ENCODE measurements at regions not wholly inside any gene's neighbourhood (a gene's known extent, or its start where the extent isn't known, plus 50 kb on each side); places are given as distances from the start of the nearest gene placed in this dataset.

DNA sequence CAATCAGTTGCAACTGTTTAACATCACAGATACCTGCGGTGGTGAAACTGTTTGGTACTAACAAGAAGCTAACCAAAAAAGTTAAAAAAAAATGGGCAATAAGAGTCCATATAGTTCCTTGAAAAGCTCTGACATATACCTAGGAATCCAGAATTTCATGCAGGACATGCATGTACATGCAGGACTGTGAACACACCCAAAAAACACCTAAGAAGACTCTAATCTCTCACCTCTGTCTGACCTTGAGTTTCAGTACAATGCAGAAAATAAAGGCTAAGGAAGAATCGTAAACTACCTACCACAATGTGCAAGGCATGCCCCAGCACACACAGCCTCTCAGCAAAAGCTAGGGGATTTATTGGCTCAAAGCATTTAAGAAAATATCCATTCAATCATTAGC lies 110.7 kb upstream of the GOLGA8J start:
- no peak for DNase-seq (ENCODE audit: low read depth)
- H3K4me3 ChIP-seq (ENCODE audit: low read depth, low read length), result no peak overlapping the region
- TF ChIP-seq, protein P1, sequence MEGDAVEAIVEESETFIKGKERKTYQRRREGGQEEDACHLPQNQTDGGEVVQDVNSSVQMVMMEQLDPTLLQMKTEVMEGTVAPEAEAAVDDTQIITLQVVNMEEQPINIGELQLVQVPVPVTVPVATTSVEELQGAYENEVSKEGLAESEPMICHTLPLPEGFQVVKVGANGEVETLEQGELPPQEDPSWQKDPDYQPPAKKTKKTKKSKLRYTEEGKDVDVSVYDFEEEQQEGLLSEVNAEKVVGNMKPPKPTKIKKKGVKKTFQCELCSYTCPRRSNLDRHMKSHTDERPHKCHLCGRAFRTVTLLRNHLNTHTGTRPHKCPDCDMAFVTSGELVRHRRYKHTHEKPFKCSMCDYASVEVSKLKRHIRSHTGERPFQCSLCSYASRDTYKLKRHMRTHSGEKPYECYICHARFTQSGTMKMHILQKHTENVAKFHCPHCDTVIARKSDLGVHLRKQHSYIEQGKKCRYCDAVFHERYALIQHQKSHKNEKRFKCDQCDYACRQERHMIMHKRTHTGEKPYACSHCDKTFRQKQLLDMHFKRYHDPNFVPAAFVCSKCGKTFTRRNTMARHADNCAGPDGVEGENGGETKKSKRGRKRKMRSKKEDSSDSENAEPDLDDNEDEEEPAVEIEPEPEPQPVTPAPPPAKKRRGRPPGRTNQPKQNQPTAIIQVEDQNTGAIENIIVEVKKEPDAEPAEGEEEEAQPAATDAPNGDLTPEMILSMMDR (IDR thresholded peaks at IDR 0.05; ENCODE audit: low read depth, low read length, missing control alignments), result no peak

GRCh38 chr15:29970402-29970695 lies 112.4 kb upstream of the GOLGA8J start:
- DNase-seq (ENCODE audit: low read depth), result no peak
- TF ChIP-seq, protein P1 (IDR thresholded peaks at IDR 0.05; ENCODE audit: low read depth, low read length, missing control alignments), result no peak
- no peak overlapping the region for H3K4me3 ChIP-seq (ENCODE audit: low read depth, low read length)

DNA sequence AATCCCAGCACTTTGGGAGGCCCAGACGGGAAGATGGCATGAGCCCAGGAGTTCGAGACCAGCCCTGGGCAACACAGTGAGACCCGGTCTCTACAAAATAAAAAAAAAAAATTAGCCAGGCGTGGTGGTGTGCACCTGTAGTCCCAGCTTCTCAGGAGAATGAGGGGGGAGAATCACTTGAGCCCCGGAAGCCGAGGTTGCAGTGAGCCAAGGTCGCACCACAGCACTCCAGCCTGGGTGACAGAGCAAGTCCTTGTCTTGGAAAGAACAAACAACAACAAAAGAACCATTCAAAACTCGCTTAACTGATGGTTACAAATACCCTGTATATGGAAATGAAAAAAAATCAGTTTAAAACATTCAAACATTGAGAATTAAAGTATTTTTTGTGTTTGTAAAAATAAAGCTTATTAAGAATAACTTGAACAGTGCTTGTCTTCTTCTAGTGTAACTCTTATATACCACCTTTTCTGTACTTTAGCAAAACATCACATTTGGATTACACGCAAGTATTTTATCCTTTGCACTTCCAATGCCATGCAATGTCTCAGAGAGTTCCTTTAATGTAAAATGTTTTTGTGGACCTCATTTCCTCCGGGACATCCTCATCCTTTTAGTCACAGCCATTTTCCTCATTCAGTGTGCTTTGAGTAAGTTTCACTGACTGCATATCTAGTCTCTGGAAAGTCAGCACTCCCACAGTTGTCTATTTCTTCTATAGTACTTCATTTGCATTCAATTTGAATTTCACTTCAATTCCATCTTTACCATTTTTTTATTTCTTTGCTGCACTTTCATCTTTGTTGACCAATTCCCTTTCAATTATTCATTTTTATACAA lies 113.0 kb upstream of the GOLGA8J start:
- no peak overlapping the region for H3K4me3 ChIP-seq (ENCODE audit: low read depth, low read length)
- no peak for DNase-seq (ENCODE audit: low read depth)

DNA sequence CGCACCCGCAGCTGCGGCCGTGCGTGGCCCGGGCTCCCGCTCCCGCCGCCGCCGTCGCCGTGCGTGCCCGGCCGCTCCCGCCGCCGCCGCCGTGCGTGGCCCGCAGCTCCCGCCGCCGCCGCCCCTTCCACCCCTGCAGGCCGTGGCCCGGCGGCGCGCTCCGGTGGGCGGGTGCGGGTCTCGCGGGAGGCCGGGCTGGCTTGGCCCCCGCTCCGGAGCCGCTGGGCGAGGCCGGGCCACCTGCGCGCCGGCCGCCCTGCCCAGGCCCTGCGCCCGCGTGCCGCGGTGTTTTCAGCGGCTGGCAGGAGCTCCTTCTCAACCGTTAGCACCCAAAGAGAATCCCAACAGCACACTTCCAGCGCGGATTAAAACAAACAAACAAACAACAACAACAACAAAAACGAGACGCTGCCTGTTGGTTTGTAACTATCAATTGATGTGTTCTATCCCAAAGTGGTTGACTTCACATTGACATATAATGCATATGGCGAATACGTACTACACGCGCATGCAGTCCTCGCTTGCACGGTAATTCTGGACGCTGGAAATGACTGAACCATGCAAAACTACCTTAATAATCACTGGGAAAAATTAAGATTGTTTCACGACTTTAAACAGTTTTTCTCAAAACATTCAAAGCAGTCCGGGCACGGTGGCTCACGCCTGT lies 113.7 kb upstream of the GOLGA8J start:
- no peak overlapping the region for H3K4me3 ChIP-seq (ENCODE audit: low read depth, low read length)
- DNase-seq (ENCODE audit: low read depth), result no peak
- TF ChIP-seq, protein P1 (IDR thresholded peaks at IDR 0.05; ENCODE audit: low read depth, low read length, missing control alignments), result no peak

More for the DNA sequence above, 113.0 kb upstream of the GOLGA8J start:
- TF ChIP-seq, protein P1 (IDR thresholded peaks at IDR 0.05; ENCODE audit: low read depth, low read length, missing control alignments), result no peak

GRCh38 chr15:29968099-29968894 lies 114.5 kb upstream of the GOLGA8J start:
- no peak overlapping the region for H3K4me3 ChIP-seq (ENCODE audit: low read depth, low read length)
- DNase-seq (ENCODE audit: low read depth), result no peak
- TF ChIP-seq, protein P1 (IDR thresholded peaks at IDR 0.05; ENCODE audit: low read depth, low read length, missing control alignments), result no peak

DNA sequence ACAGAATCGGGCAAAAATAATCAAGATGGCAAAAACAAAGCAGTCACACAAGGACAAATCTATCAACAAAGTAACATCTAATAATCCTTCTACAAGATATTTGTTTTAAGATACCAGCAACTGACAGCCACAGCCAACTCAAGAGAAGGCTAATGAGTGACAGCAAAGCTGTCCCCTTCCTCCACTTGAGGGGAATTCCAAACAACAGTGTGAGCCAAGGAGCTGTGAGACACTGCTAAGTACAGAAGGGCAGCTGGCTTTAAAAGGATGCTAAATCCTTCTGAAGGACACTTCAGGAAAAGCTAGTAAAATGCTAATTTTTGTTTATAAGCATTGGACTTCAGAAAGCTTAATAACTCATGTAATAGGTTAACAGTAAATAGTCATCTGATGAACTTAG lies 120.3 kb upstream of the GOLGA8J start:
- no peak overlapping the region for H3K4me3 ChIP-seq (ENCODE audit: low read depth, low read length)
- DNase-seq (ENCODE audit: low read depth), result no peak
- TF ChIP-seq, protein P1 (IDR thresholded peaks at IDR 0.05; ENCODE audit: low read depth, low read length, missing control alignments), result no peak
